Kidney (tissue), 13 donors: ENCODE measurements at regions not wholly inside any gene's neighbourhood (a gene's known extent, or its start where the extent isn't known, plus 50 kb on each side); places are given as distances from the start of the nearest gene placed in this dataset.
A peak's percentile ranks its signal among the peaks of the same experiment; 100 is the strongest.

Source experiments
- DNase-seq, 5 donors: peaks; one replicate each; pipeline ENCODE4 v3.0.0-alpha.2; 2013 to 2020
- FAIRE-seq: peaks from 2 replicates; lab custom pipeline; 2012; peaks lifted over from hg19 to GRCh38; lab: Jason Lieb, UNC
- H3K27ac ChIP-seq, 2 donors: one replicate each; pipeline ENCODE4 v1.7.0; 2013; ENCODE audit warnings: low read depth in 2 of 2, low read length in 2 of 2, inconsistent platforms in 1 of 2
- H3K27me3 ChIP-seq: one replicate; pipeline ENCODE4 v1.7.1; 2013; ENCODE audit warnings: low read length, inconsistent platforms; ENCODE audit not compliant: control insufficient read depth, insufficient read depth
- H3K36me3 ChIP-seq, 3 donors: one replicate each; pipeline versions ENCODE4 v1.7.0 to v1.7.1; 2013; ENCODE audit warnings: low read length in 3 of 3, control low read depth in 1 of 3, inconsistent platforms in 1 of 3; ENCODE audit not compliant: insufficient read depth in 3 of 3, control insufficient read depth in 2 of 3
- H3K4me1 ChIP-seq, 3 donors: one replicate each; pipeline versions ENCODE4 v1.7.0 to v1.7.1; 2013; ENCODE audit warnings: low read length in 3 of 3, inconsistent platforms in 1 of 3, low read depth in 1 of 3; ENCODE audit not compliant: control insufficient read depth in 2 of 3, insufficient read depth in 2 of 3
- H3K4me3 ChIP-seq, 3 donors: one replicate each; pipeline versions ENCODE4 v1.7.0 to v1.8.1; 2013; ENCODE audit warnings: low read length in 3 of 3, control low read depth in 1 of 3, inconsistent platforms in 1 of 3
- H3K9ac ChIP-seq, 3 donors: one replicate each; pipeline versions ENCODE4 v1.7.0 to v1.7.1; 2013; ENCODE audit warnings: low read length in 3 of 3, control low read depth in 1 of 3, inconsistent platforms in 1 of 3
- H3K9me3 ChIP-seq, 3 donors: one replicate each; pipeline versions ENCODE4 v1.7.0 to v1.7.1; 2013; ENCODE audit warnings: low read length in 3 of 3, control low read depth in 1 of 3, inconsistent platforms in 1 of 3; ENCODE audit not compliant: control insufficient read depth in 2 of 3, insufficient read depth in 1 of 3
- intact Hi-C: fragments of 100-400 bp; cut with DNase I; formaldehyde crosslinking; loops from one replicate; pipeline ENCODE4 v1.11.1; 2022
- TF ChIP-seq, protein P1 (sequence below): IDR thresholded peaks from 3 replicates; pipeline ENCODE4 v1.5.1; 2012; ENCODE audit warnings: mild to moderate bottlenecking, moderate library complexity, borderline replicate concordance; ENCODE audit not compliant: insufficient read depth; ENCODE audit errors: extremely low read depth
- donor health status: control.
- donor health status: control.
- donor health status: control.
- donor health status: control.
- donor health status: control.
- donor health status: DM: yes; HTN: yes; CAD: no.
- donor health status: Normal renal cell carcinoma (clear cell type).

GRCh38 chr1:64368344-64368743 lies 101.6 kb upstream of the CACHD1 start:
- Histone ChIP-seq H3K27me3 (no peaks in the 10 kb centered on the region), H3K9ac (no peak overlapping the region), H3K27ac (no peak overlapping the region), H3K4me3 (no peak overlapping the region), H3K4me1 (no peaks in the 10 kb centered on the region), H3K9me3 (no peaks in the 10 kb centered on the region), H3K36me3 (no peaks in the 10 kb centered on the region)
- FAIRE-seq, result no peak
- DNase-seq, result no peak
- intact Hi-C loops, result no loop called here
- TF ChIP-seq, protein P1, sequence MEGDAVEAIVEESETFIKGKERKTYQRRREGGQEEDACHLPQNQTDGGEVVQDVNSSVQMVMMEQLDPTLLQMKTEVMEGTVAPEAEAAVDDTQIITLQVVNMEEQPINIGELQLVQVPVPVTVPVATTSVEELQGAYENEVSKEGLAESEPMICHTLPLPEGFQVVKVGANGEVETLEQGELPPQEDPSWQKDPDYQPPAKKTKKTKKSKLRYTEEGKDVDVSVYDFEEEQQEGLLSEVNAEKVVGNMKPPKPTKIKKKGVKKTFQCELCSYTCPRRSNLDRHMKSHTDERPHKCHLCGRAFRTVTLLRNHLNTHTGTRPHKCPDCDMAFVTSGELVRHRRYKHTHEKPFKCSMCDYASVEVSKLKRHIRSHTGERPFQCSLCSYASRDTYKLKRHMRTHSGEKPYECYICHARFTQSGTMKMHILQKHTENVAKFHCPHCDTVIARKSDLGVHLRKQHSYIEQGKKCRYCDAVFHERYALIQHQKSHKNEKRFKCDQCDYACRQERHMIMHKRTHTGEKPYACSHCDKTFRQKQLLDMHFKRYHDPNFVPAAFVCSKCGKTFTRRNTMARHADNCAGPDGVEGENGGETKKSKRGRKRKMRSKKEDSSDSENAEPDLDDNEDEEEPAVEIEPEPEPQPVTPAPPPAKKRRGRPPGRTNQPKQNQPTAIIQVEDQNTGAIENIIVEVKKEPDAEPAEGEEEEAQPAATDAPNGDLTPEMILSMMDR, result no peak

- DNase-seq (no peak), FAIRE-seq (no peak)
- Histone ChIP-seq H3K27me3 (no peaks in the 10 kb centered on the region), H3K27ac (no peak overlapping the region), H3K9me3 (no peaks in the 10 kb centered on the region), H3K36me3 (no peaks in the 10 kb centered on the region), H3K4me1 (no peaks in the 10 kb centered on the region), H3K4me3 (no peak overlapping the region), H3K9ac (no peak overlapping the region)
- TF ChIP-seq, protein P1, result peak; percentile 50
- intact Hi-C loops, result no loop called here
These were observed 91.1 kb upstream of the CACHD1 start for GRCh38 chr1:64378826-64379225.

DNA sequence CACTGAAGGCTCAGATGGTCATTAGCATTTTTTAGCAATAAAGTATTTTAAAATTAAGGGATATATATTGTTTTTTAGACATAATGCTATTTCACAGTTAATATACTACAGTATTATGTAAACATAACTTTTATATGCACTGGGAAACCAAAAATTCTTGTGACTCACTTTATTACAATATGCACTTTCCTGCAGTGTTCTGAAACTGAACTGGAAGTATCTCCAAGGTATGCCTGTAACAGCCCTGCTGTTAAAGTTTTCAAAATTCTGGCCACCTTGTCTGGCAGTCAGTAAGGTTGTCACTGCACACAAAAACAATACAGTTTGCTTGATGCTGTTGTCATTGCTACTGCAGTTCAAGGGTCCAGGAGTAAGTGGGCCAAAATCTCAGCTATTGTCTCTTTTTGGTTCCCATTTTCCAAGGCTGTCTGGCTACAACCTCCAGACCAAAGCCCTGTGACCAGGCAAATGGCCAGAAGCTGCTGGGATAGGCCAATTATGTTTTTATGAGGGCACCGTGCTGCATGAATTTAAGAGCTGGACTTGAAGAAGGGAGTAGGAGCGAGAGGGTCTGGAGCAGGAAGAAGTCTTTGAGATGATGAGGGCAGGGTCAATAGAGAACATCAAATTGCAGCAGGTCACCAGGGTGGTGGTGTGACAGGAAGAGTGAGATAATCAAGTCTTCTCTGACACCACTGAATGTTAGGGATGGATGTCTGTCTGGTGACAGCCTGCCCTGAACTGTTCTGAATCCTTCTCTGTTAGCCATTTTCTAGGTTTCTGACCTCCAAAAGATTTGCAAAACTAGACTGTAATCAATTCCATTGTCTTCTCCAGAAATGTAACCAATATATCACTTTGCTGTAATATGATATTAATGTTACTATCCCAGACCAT lies 82.3 kb upstream of the CACHD1 start:
- no peak overlapping the region for H3K4me3 ChIP-seq
- H3K4me1 ChIP-seq, result no peaks in the 10 kb centered on the region
- FAIRE-seq (no peak), DNase-seq (peak in 1 of 5 donors; percentile 12)
- H3K9ac ChIP-seq, result no peak overlapping the region
- no peaks in the 10 kb centered on the region for H3K36me3 ChIP-seq
- no peaks in the 10 kb centered on the region for H3K9me3 ChIP-seq
- no peaks in the 10 kb centered on the region for H3K27me3 ChIP-seq
- intact Hi-C loops, result loop anchor here (10.0 kb wide), 1 partner anchor 437 kb away; no protein-coding TSS in a partner anchor
- H3K27ac ChIP-seq, result no peak overlapping the region
- TF ChIP-seq, protein P1, result no peak
